ENCODE measurements at regions not wholly inside any gene's neighbourhood (a gene's known extent, or its start where the extent isn't known, plus 50 kb on each side); places are given as distances from the start of the nearest gene placed in this dataset.

GRCh38 chr14:81826081-81826480, 292.4 kb upstream of the SEL1L start:
- ChIA-PET POLR2A (no interaction called here), CTCF (no interaction called here)
- intact Hi-C loops (cut with micrococcal nuclease; ENCODE audit: unreplicated experiment): no loop called here
- no peak overlapping the region for H3K27ac ChIP-seq (ENCODE audit: low read length)
- TF ChIP-seq REST (IDR thresholded peaks at IDR 0.05; ENCODE audit: insufficient read depth in 1 of 2, low read depth in 2 of 2, low read length in 1 of 2): no peak
- TF ChIP-seq TCF7L2 (IDR thresholded peaks at IDR 0.05; ENCODE audit: low read depth, low read length): no peak
- no peak for TF ChIP-seq CTCF (IDR thresholded peaks at IDR 0.05)
- DNase-seq (ENCODE audit: low read depth, low spot score) (no peak), ATAC-seq (no peak)
- H3K9me3 ChIP-seq (ENCODE audit: control insufficient read depth, insufficient read depth, low read depth, low read length): no peaks in the 10 kb centered on the region
- in situ Hi-C loops (cut with HindIII; ENCODE audit: low pct_unique_long_range_greater_than_20kb, low sequenced_read_pairs): no loop called here
- no TSS peak for BruUV-seq (replicated peaks)
- no peaks in the 10 kb centered on the region for H3K27me3 ChIP-seq (ENCODE audit: control insufficient read depth, insufficient read depth, low read length)
- no peak overlapping the region for H3K4me3 ChIP-seq (ENCODE audit: low read depth in 2 of 2, low read length in 2 of 2)
- H3K36me3 ChIP-seq (ENCODE audit: control insufficient read depth, insufficient read depth, low read length): no peaks in the 10 kb centered on the region
- H3K4me1 ChIP-seq (ENCODE audit: control insufficient read depth, insufficient read depth, low read length): no peaks in the 10 kb centered on the region

- in situ Hi-C loops (cut with HindIII; ENCODE audit: low pct_unique_long_range_greater_than_20kb, low sequenced_read_pairs): no loop called here
- TF ChIP-seq SIN3A (IDR thresholded peaks at IDR 0.05; ENCODE audit: borderline replicate concordance, insufficient read depth, low read depth, low read length) (no peak), REST (IDR thresholded peaks at IDR 0.05; ENCODE audit: insufficient read depth in 1 of 2, low read depth in 2 of 2, low read length in 1 of 2) (no peak), TCF7L2 (IDR thresholded peaks at IDR 0.05; ENCODE audit: low read depth, low read length) (no peak), POLR2AphosphoS5 (IDR thresholded peaks at IDR 0.05; ENCODE audit: low read depth, low read length) (no peak), CTCF (IDR thresholded peaks at IDR 0.05) (no peak)
- Histone ChIP-seq H3K27me3 (ENCODE audit: control insufficient read depth, insufficient read depth, low read length) (no peaks in the 10 kb centered on the region), H3K36me3 (ENCODE audit: control insufficient read depth, insufficient read depth, low read length) (no peaks in the 10 kb centered on the region), H3K4me1 (ENCODE audit: control insufficient read depth, insufficient read depth, low read length) (no peaks in the 10 kb centered on the region), H3K4me3 (ENCODE audit: low read depth in 2 of 2, low read length in 2 of 2) (no peak overlapping the region), H3K27ac (ENCODE audit: low read length) (no peak overlapping the region), H3K9me3 (ENCODE audit: control insufficient read depth, insufficient read depth, low read depth, low read length) (no peaks in the 10 kb centered on the region)
- no peak for DNase-seq (ENCODE audit: low read depth, low spot score)
- intact Hi-C loops (cut with micrococcal nuclease; ENCODE audit: unreplicated experiment): no loop called here
- ATAC-seq: no peak
- ChIA-PET POLR2A (no interaction called here), CTCF (no interaction called here)
- BruUV-seq (replicated peaks): no TSS peak
Measured at GRCh38 chr14:81829447-81829846, 295.8 kb upstream of the SEL1L start.
